ENCODE measurements at regions not wholly inside any gene's neighbourhood (a gene's known extent, or its start where the extent isn't known, plus 50 kb on each side); places are given as distances from the start of the nearest gene placed in this dataset.

- TF ChIP-seq, protein P1, sequence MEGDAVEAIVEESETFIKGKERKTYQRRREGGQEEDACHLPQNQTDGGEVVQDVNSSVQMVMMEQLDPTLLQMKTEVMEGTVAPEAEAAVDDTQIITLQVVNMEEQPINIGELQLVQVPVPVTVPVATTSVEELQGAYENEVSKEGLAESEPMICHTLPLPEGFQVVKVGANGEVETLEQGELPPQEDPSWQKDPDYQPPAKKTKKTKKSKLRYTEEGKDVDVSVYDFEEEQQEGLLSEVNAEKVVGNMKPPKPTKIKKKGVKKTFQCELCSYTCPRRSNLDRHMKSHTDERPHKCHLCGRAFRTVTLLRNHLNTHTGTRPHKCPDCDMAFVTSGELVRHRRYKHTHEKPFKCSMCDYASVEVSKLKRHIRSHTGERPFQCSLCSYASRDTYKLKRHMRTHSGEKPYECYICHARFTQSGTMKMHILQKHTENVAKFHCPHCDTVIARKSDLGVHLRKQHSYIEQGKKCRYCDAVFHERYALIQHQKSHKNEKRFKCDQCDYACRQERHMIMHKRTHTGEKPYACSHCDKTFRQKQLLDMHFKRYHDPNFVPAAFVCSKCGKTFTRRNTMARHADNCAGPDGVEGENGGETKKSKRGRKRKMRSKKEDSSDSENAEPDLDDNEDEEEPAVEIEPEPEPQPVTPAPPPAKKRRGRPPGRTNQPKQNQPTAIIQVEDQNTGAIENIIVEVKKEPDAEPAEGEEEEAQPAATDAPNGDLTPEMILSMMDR (conservative IDR thresholded peaks at IDR 0.05 in 1 of 2, IDR thresholded peaks at IDR 0.05 in 1 of 2; ENCODE audit: low read depth in 1 of 2, low read length in 2 of 2), result no peak
- no peak for TF ChIP-seq EZH2 (IDR thresholded peaks at IDR 0.05; ENCODE audit: low read length, missing control alignments)
These were observed 286.0 kb upstream of the RASGEF1B start for GRCh38 chr4:81757691-81758090.
